Hepatocyte (in vitro differentiated cells): ENCODE measurements at regions not wholly inside any gene's neighbourhood (a gene's known extent, or its start where the extent isn't known, plus 50 kb on each side); places are given as distances from the start of the nearest gene placed in this dataset.

Experiments used
- CTCF ChIP-seq: fragments of 200-600 bp; sonication (generic); IDR thresholded peaks from 2 replicates; pipeline ENCODE4 v1.5.1; 2016; ENCODE audit warnings: antibody characterized with exemption, mild to moderate bottlenecking; ENCODE audit not compliant: poor library complexity
- EZH2 ChIP-seq: fragments of 200-600 bp; sonication (generic); IDR thresholded peaks from 2 replicates; pipeline ENCODE4 v1.6.1; 2016; ENCODE audit warnings: antibody characterized with exemption, mild to moderate bottlenecking, borderline replicate concordance
- EZH2phosphoT487 ChIP-seq: fragments of 200-600 bp; sonication (generic); IDR thresholded peaks from one replicate; pipeline ENCODE4 v1.6.1; 2018; ENCODE audit warnings: antibody characterized with exemption, mild to moderate bottlenecking, low read depth, moderate library complexity; ENCODE audit not compliant: unreplicated experiment, severe bottlenecking

- TF ChIP-seq CTCF (no peak), EZH2 (no peak), EZH2phosphoT487 (no peak)
These were observed 186.9 kb upstream of the OBI1 start for GRCh38 chr13:78845656-78846365.
